Panc1 (cell line): ENCODE measurements at regions not wholly inside any gene's neighbourhood (a gene's known extent, or its start where the extent isn't known, plus 50 kb on each side); places are given as distances from the start of the nearest gene placed in this dataset.

Source experiments
- ATAC-seq: fragments of 200-7000 bp; cut with Tn5 transposase; 2 replicates; pipeline ENCODE4 v1.9.1; 2020; ENCODE audit warnings: mild to moderate bottlenecking, moderate library complexity
- BruUV-seq: library from RNA; stranded (reverse); fragments of 400-500 nt; replicated peaks from 2 replicates; lab custom pipeline; 2021; lab: Mats Ljungman, UMichigan
- CTCF ChIA-PET: fragments of 300-600 bp; sonication (Branson Sonifier 250); formaldehyde crosslinking; loops from one replicate; lab custom pipeline; 2022; ENCODE audit warnings: antibody characterized with exemption; lab: Charles Lee
- POLR2A ChIA-PET: fragments of 300-600 bp; sonication (Branson Sonifier 250); formaldehyde crosslinking; loops from one replicate; lab custom pipeline; 2022; ENCODE audit warnings: antibody characterized with exemption; lab: Charles Lee
- DNase-seq: peaks from one replicate; pipeline ENCODE4 v3.0.0-alpha.2; 2010; ENCODE audit warnings: low read depth, low spot score
- H3K27ac ChIP-seq: 2 replicates; pipeline ENCODE4 v1.5.1; 2011; ENCODE audit warnings: mild to moderate bottlenecking, low read length, inconsistent platforms
- H3K27me3 ChIP-seq: fragments of 200-500 bp; sonication (Bioruptor generic); 2 replicates; pipeline ENCODE4 v1.6.0; 2014; ENCODE audit warnings: low read length, inconsistent platforms; ENCODE audit not compliant: control insufficient read depth, insufficient read depth
- H3K36me3 ChIP-seq: fragments of 200-500 bp; sonication (Bioruptor generic); 2 replicates; pipeline ENCODE4 v1.5.1; 2014; ENCODE audit warnings: inconsistent platforms, mild to moderate bottlenecking, low read length, moderate library complexity; ENCODE audit not compliant: control insufficient read depth, insufficient read depth
- H3K4me1 ChIP-seq: 2 replicates; pipeline ENCODE4 v1.5.1; 2011; ENCODE audit warnings: inconsistent platforms, mild to moderate bottlenecking, low read length, moderate library complexity; ENCODE audit not compliant: control insufficient read depth, insufficient read depth
- H3K4me3 ChIP-seq, 2 experiments: 2 replicates each; pipeline ENCODE4 v1.5.1; 2011 to 2012; ENCODE audit warnings: low read depth in 2 of 2, low read length in 2 of 2, mild to moderate bottlenecking in 2 of 2, inconsistent platforms in 1 of 2, moderate library complexity in 1 of 2
- H3K9me3 ChIP-seq: fragments of 200-500 bp; sonication (Bioruptor generic); 2 replicates; pipeline ENCODE4 v1.5.1; 2014; ENCODE audit warnings: low read depth, mild to moderate bottlenecking, inconsistent platforms, low read length, moderate library complexity; ENCODE audit not compliant: control insufficient read depth, insufficient read depth
- POLR2AphosphoS5 ChIP-seq: IDR thresholded peaks from 2 replicates; pipeline ENCODE4 v1.6.1; 2012; ENCODE audit warnings: mild to moderate bottlenecking, low read depth, low read length, moderate library complexity
- SIN3A ChIP-seq: IDR thresholded peaks from 2 replicates; pipeline ENCODE4 v1.6.1; 2012; ENCODE audit warnings: low read depth, mild to moderate bottlenecking, low read length, moderate library complexity, borderline replicate concordance; ENCODE audit not compliant: insufficient read depth
- TCF7L2 ChIP-seq: IDR thresholded peaks from 2 replicates; pipeline ENCODE4 v1.6.1; 2011; ENCODE audit warnings: mild to moderate bottlenecking, low read depth, low read length, inconsistent platforms
- in situ Hi-C: cut with HindIII; loops from 2 replicates; pipeline ENCODE4 v1.10.0; 2016; ENCODE audit warnings: low sequenced_read_pairs, low pct_unique_long_range_greater_than_20kb
- intact Hi-C: fragments of 100-400 bp; cut with micrococcal nuclease; formaldehyde crosslinking; loops from one replicate; pipeline ENCODE4 v1.10.0; 2022; ENCODE audit not compliant: unreplicated experiment
- TF ChIP-seq, protein P1 (sequence below): fragments of 450-650 bp; IDR thresholded peaks from 2 replicates; pipeline ENCODE4 v1.5.1; 2017; ENCODE audit warnings: mild to moderate bottlenecking
- TF ChIP-seq, protein P2 (sequence below), 2 experiments: IDR thresholded peaks; 2 replicates each; pipeline ENCODE4 v1.6.1; 2011 to 2012; ENCODE audit warnings: low read depth in 2 of 2, control low read depth in 1 of 2, low read length in 1 of 2, mild to moderate bottlenecking in 1 of 2, moderate library complexity in 1 of 2; ENCODE audit not compliant: insufficient read depth in 1 of 2

DNA sequence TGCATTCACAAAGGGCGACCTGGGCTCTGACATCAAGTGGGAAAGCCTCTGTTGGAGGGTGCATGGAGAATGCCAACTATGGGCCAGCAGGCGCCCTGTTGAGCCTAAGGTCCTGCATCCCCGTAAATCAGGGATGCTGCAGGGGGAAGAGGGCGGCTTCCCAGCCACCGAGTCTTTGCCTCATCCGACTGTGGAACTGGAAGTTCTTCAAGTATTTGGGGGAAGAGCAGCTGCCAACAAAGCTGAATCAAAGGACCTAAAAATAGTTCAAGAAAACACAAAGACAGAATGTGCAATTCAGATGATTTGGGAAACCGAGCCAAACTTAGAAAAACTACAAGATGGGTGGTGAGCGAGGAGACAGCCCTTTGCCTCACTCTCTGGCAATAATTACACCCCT, 281.1 kb upstream of the MGAT5 start:
- intact Hi-C loops (no loop called here), in situ Hi-C loops (no loop called here)
- Histone ChIP-seq H3K27me3 (no peaks in the 10 kb centered on the region), H3K36me3 (no peaks in the 10 kb centered on the region), H3K27ac (no peak overlapping the region), H3K4me1 (no peaks in the 10 kb centered on the region), H3K9me3 (no peaks in the 10 kb centered on the region), H3K4me3 (no peak overlapping the region)
- TF ChIP-seq, protein P1, sequence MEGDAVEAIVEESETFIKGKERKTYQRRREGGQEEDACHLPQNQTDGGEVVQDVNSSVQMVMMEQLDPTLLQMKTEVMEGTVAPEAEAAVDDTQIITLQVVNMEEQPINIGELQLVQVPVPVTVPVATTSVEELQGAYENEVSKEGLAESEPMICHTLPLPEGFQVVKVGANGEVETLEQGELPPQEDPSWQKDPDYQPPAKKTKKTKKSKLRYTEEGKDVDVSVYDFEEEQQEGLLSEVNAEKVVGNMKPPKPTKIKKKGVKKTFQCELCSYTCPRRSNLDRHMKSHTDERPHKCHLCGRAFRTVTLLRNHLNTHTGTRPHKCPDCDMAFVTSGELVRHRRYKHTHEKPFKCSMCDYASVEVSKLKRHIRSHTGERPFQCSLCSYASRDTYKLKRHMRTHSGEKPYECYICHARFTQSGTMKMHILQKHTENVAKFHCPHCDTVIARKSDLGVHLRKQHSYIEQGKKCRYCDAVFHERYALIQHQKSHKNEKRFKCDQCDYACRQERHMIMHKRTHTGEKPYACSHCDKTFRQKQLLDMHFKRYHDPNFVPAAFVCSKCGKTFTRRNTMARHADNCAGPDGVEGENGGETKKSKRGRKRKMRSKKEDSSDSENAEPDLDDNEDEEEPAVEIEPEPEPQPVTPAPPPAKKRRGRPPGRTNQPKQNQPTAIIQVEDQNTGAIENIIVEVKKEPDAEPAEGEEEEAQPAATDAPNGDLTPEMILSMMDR = no peak
- TF ChIP-seq SIN3A = no peak
- no peak for TF ChIP-seq POLR2AphosphoS5
- TF ChIP-seq, protein P2, sequence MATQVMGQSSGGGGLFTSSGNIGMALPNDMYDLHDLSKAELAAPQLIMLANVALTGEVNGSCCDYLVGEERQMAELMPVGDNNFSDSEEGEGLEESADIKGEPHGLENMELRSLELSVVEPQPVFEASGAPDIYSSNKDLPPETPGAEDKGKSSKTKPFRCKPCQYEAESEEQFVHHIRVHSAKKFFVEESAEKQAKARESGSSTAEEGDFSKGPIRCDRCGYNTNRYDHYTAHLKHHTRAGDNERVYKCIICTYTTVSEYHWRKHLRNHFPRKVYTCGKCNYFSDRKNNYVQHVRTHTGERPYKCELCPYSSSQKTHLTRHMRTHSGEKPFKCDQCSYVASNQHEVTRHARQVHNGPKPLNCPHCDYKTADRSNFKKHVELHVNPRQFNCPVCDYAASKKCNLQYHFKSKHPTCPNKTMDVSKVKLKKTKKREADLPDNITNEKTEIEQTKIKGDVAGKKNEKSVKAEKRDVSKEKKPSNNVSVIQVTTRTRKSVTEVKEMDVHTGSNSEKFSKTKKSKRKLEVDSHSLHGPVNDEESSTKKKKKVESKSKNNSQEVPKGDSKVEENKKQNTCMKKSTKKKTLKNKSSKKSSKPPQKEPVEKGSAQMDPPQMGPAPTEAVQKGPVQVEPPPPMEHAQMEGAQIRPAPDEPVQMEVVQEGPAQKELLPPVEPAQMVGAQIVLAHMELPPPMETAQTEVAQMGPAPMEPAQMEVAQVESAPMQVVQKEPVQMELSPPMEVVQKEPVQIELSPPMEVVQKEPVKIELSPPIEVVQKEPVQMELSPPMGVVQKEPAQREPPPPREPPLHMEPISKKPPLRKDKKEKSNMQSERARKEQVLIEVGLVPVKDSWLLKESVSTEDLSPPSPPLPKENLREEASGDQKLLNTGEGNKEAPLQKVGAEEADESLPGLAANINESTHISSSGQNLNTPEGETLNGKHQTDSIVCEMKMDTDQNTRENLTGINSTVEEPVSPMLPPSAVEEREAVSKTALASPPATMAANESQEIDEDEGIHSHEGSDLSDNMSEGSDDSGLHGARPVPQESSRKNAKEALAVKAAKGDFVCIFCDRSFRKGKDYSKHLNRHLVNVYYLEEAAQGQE (IDR thresholded peaks at IDR 0.05; ENCODE audit: insufficient read depth in 1 of 2, low read depth in 2 of 2, low read length in 1 of 2) = no peak
- no peak for TF ChIP-seq TCF7L2
- BruUV-seq = no TSS peak
- DNase-seq = no peak
- no peak for ATAC-seq
- ChIA-PET CTCF (no interaction called here), POLR2A (no interaction called here)

DNA sequence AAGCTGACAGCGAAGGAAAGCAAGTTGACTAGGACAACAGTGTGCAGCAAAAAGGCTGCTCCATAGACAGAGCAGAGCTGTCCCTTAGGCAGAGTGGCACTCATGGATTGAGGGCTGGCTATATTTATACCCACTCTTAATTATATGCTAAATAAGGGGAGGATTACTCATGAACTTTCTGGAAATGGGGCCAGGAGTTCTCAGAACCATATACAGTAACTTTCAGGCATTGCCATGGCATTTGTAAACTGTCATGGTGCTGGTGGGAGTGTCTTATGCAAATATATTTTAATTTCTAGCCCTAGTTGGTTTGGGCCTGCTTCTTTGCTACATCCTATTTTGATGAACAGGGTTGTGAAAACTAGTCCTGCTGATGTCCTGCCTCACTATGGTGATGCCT, 279.5 kb upstream of the MGAT5 start:
- ChIA-PET CTCF (no interaction called here), POLR2A (no interaction called here)
- Histone ChIP-seq H3K27me3 (no peaks in the 10 kb centered on the region), H3K27ac (no peak overlapping the region), H3K4me1 (no peaks in the 10 kb centered on the region), H3K36me3 (no peaks in the 10 kb centered on the region), H3K9me3 (no peaks in the 10 kb centered on the region), H3K4me3 (no peak overlapping the region)
- intact Hi-C loops (no loop called here), in situ Hi-C loops (no loop called here)
- DNase-seq = no peak
- ATAC-seq = no peak
- TF ChIP-seq, protein P2 (IDR thresholded peaks at IDR 0.05; ENCODE audit: insufficient read depth in 1 of 2, low read depth in 2 of 2, low read length in 1 of 2) = no peak
- TF ChIP-seq SIN3A (no peak), TCF7L2 (no peak), POLR2AphosphoS5 (no peak)
- TF ChIP-seq, protein P1 = no peak
- BruUV-seq = no TSS peak
